ENCODE measurements at regions not wholly inside any gene's neighbourhood (a gene's known extent, or its start where the extent isn't known, plus 50 kb on each side); places are given as distances from the start of the nearest gene placed in this dataset.

GRCh38 chr10:18777258-18777657 lies 118.0 kb downstream of the ARL5B start:
- H3K4me2 ChIP-seq (ENCODE audit: insufficient read depth, low read length), result no peak overlapping the region
- H3K27me3 ChIP-seq (ENCODE audit: control insufficient read depth in 2 of 2, insufficient read depth in 2 of 2, low read length in 2 of 2), result no peaks in the 10 kb centered on the region
- TF ChIP-seq POLR2A (IDR thresholded peaks at IDR 0.05; ENCODE audit: low read depth, low read length) (no peak), MAX (IDR thresholded peaks at IDR 0.05; ENCODE audit: insufficient read depth, insufficient read length) (no peak), EZH2 (IDR thresholded peaks at IDR 0.05; ENCODE audit: borderline replicate concordance, low read depth, low read length, severe bottlenecking) (no peak), CTCF (IDR thresholded peaks at IDR 0.05; ENCODE audit: extremely low read depth in 1 of 2, insufficient read depth in 1 of 2, low read depth in 1 of 2, low read length in 2 of 2) (no peak), MYC (IDR thresholded peaks at IDR 0.05; ENCODE audit: low read depth, low read length) (no peak), FOS (IDR thresholded peaks at IDR 0.05; ENCODE audit: borderline replicate concordance, insufficient read depth, low read length) (no peak), JUN (IDR thresholded peaks at IDR 0.05; ENCODE audit: borderline replicate concordance, insufficient read depth, insufficient read length, low read depth) (no peak), GATA2 (IDR thresholded peaks at IDR 0.05; ENCODE audit: insufficient read depth, insufficient read length, low read depth, low read length) (no peak), POLR2AphosphoS5 (IDR thresholded peaks at IDR 0.05; ENCODE audit: insufficient read depth, low read depth, low read length) (no peak)
- H3K9ac ChIP-seq (replicated peaks; ENCODE audit: extremely low read depth, insufficient read depth, low read length), result no peak overlapping the region
- DNase-seq (ENCODE audit: low read depth, low spot score), result no peak
- no peaks in the 10 kb centered on the region for H4K20me1 ChIP-seq (replicated peaks; ENCODE audit: control insufficient read depth, extremely low read depth, insufficient read depth, low read length)
- CTCF ChIA-PET, result no interaction called here
- H3K4me3 ChIP-seq (replicated peaks in 1 of 3; ENCODE audit: insufficient read depth in 1 of 3, low read depth in 1 of 3, low read length in 3 of 3), result no peak overlapping the region
- no peaks in the 10 kb centered on the region for H3K36me3 ChIP-seq (ENCODE audit: control insufficient read depth in 2 of 2, extremely low read depth in 1 of 2, insufficient read depth in 2 of 2, low read length in 2 of 2)
- POLR2A ChIA-PET, result no interaction called here
- peaks cover 4% of the 10 kb centered on the region for H3K9me3 ChIP-seq (replicated peaks; ENCODE audit: control insufficient read depth, insufficient read depth, low read length)
- dilution Hi-C loops (cut with MboI; ENCODE audit: extremely low pct_ligation_motif_present, low sequenced_read_pairs), result no loop called here
- H3K4me1 ChIP-seq (ENCODE audit: control insufficient read depth, extremely low read depth, insufficient read depth, low read length), result no peaks in the 10 kb centered on the region
- H3K9me1 ChIP-seq (replicated peaks; ENCODE audit: control insufficient read depth, extremely low read depth, insufficient read depth, low read length), result no peaks in the 10 kb centered on the region
- intact Hi-C loops (cut with micrococcal nuclease), result no loop called here
- H3K79me2 ChIP-seq (ENCODE audit: control insufficient read depth, insufficient read depth, low read length), result no peaks in the 10 kb centered on the region
- no peak overlapping the region for H2AFZ ChIP-seq (ENCODE audit: low read depth, low read length)
- no peak overlapping the region for H3K27ac ChIP-seq (ENCODE audit: insufficient read depth, low read depth, low read length)
- BruUV-seq (replicated peaks), result no TSS peak
- no peak for FAIRE-seq
